ENCODE measurements at regions not wholly inside any gene's neighbourhood (a gene's known extent, or its start where the extent isn't known, plus 50 kb on each side); places are given as distances from the start of the nearest gene placed in this dataset.

DNA sequence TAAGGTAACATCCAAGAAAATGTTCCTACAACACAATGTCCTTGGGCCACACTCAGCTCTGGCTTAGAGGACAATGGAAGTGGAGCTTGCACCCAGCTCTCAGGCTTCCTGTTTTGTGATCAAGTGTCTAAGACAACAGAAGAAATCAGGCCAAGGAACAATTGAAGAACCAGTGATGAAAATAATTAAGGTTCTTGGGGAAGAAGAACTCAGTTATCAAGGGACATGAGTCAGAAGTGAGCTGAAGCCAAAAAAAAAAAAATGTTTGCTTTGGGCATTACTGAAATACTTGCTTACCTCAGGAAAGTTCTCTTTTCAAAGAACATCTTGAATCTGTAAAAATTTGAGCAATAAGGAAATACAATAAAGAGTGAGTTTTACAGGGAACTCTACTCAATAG is 299.0 kb downstream of the FBXO15 start:
- DNase-seq (ENCODE audit: low spot score): no peak
- TF ChIP-seq, protein P1, sequence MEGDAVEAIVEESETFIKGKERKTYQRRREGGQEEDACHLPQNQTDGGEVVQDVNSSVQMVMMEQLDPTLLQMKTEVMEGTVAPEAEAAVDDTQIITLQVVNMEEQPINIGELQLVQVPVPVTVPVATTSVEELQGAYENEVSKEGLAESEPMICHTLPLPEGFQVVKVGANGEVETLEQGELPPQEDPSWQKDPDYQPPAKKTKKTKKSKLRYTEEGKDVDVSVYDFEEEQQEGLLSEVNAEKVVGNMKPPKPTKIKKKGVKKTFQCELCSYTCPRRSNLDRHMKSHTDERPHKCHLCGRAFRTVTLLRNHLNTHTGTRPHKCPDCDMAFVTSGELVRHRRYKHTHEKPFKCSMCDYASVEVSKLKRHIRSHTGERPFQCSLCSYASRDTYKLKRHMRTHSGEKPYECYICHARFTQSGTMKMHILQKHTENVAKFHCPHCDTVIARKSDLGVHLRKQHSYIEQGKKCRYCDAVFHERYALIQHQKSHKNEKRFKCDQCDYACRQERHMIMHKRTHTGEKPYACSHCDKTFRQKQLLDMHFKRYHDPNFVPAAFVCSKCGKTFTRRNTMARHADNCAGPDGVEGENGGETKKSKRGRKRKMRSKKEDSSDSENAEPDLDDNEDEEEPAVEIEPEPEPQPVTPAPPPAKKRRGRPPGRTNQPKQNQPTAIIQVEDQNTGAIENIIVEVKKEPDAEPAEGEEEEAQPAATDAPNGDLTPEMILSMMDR (IDR thresholded peaks at IDR 0.05; ENCODE audit: borderline replicate concordance, control extremely low read depth, extremely low read depth, insufficient read depth, missing control alignments): no peak
- in situ Hi-C loops (cut with MboI; ENCODE audit: low sequenced_read_pairs, unreplicated experiment): loop anchor here (25.0 kb wide), 2 partner anchors 89 to 1086 kb away; no protein-coding TSS in a partner anchor

DNA sequence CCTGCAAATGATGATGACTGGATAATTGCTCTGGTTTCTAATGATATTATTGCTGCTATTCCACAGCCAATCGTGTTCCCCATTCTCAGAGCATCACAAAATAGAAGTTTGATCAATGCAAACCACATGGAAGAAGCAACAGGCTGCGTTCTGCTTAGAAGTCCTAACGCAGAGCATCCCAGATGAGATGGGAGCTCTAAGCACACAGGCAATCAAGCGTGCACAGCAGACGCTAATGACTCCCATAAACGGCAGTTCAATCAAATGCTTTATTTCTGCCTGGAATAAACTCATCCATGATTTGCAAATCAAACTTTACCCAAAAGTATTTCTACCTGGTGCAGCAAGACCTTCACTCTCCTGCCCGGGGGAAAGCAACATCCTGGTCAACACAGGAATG is 304.2 kb downstream of the FBXO15 start:
- no peak for DNase-seq (ENCODE audit: low spot score)
- TF ChIP-seq, protein P1 (IDR thresholded peaks at IDR 0.05; ENCODE audit: borderline replicate concordance, control extremely low read depth, extremely low read depth, insufficient read depth, missing control alignments): no peak
- in situ Hi-C loops (cut with MboI; ENCODE audit: low sequenced_read_pairs, unreplicated experiment): loop anchor here (25.0 kb wide), 2 partner anchors 94 to 1081 kb away; no protein-coding TSS in a partner anchor

- in situ Hi-C loops (cut with MboI; ENCODE audit: low sequenced_read_pairs, unreplicated experiment): loop anchor here (25.0 kb wide), 2 partner anchors 94 to 1081 kb away; no protein-coding TSS in a partner anchor
- peak; percentile 56 for DNase-seq (ENCODE audit: low spot score)
- TF ChIP-seq, protein P1 (IDR thresholded peaks at IDR 0.05; ENCODE audit: borderline replicate concordance, control extremely low read depth, extremely low read depth, insufficient read depth, missing control alignments): peak; percentile 86
Measured at GRCh38 chr18:73842795-73843394, 304.7 kb downstream of the FBXO15 start.

DNA sequence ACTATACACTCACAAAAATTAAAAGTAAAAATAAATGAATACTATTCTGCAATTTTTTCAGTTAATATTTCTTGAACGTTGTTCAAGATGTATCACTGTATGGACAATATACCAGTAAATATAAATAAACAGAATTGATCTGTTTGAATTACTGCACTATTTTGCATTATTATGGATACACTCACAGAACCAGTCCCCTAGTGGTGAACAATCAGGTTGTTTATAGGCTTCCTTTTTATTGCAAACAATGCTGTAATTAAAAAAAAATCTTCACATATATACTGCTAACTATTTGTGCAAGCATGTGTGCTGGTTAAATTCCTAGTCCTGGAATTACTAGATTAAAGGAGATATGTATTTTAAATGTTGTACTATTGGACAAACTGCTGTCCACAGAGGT is 306.0 kb downstream of the FBXO15 start:
- TF ChIP-seq, protein P1 (IDR thresholded peaks at IDR 0.05; ENCODE audit: borderline replicate concordance, control extremely low read depth, extremely low read depth, insufficient read depth, missing control alignments): no peak
- in situ Hi-C loops (cut with MboI; ENCODE audit: low sequenced_read_pairs, unreplicated experiment): loop anchor here (25.0 kb wide), 2 partner anchors 96 to 1079 kb away; no protein-coding TSS in a partner anchor
- DNase-seq (ENCODE audit: low spot score): no peak

- in situ Hi-C loops (cut with MboI; ENCODE audit: low sequenced_read_pairs, unreplicated experiment): loop anchor here (25.0 kb wide), 2 partner anchors 97 to 1078 kb away; no protein-coding TSS in a partner anchor
- no peak for DNase-seq (ENCODE audit: low spot score)
- TF ChIP-seq, protein P1 (IDR thresholded peaks at IDR 0.05; ENCODE audit: borderline replicate concordance, control extremely low read depth, extremely low read depth, insufficient read depth, missing control alignments): no peak
Measured at GRCh38 chr18:73840319-73840945, 307.2 kb downstream of the FBXO15 start.

DNA sequence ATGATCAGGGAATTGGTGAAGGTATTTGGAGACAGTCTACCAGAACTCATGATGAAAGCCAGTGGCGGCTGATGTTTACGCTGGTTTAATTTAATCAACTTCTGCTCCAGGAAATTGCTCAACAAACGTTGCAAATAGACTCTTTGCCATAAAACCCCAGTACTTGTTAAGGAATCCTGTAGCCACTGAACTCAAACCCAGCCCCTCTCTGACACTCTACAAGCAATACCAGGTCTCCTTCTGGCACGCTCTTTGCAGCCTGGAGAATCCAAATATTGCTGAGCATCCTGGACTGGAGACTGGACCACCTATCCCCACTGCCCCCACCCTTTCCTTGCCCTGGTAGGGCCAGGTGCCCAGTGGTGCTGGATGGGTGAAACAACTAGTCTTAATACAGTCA is 308.2 kb downstream of the FBXO15 start:
- DNase-seq (ENCODE audit: low spot score): no peak
- TF ChIP-seq, protein P1 (IDR thresholded peaks at IDR 0.05; ENCODE audit: borderline replicate concordance, control extremely low read depth, extremely low read depth, insufficient read depth, missing control alignments): no peak
- in situ Hi-C loops (cut with MboI; ENCODE audit: low sequenced_read_pairs, unreplicated experiment): loop anchor here (25.0 kb wide), 2 partner anchors 98 to 1077 kb away; no protein-coding TSS in a partner anchor

All from GM13976 (cell line).